ENCODE measurements at regions not wholly inside any gene's neighbourhood (a gene's known extent, or its start where the extent isn't known, plus 50 kb on each side); places are given as distances from the start of the nearest gene placed in this dataset.

DNA sequence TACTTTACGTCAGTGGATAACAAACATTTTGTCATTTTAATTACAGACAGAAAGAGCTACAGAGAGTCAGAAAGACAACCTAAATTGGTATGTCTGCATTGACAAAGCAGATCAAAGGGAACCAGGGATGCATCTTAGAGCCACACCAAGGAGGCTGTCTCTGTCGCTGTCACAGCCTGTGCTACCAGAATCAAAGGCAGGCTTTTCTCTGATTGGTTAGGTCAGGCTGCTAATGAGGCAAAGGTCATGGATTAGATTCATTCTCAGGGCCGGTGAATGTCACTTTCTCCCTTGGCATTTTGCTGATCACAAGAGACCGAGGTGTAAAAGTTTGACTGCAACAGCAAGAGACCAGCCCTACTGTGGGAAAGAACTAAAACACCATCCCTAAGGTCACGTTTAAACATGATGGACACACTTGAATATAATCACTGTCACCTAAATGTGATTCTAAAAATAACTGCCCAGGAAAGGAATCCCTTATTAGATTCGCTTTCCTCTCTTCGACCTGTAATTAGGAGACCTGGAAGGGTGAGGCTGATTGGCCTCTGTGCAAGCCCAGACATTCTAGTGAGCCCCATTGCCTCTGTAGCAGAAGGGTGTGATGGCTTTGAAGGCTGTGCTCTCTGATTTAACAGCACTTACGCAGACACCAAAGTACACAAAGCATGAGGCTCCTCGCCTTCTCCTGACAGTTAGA is 314.4 kb upstream of the NBEA start:
- no peak for DNase-seq (ENCODE audit: low spot score)

DNA sequence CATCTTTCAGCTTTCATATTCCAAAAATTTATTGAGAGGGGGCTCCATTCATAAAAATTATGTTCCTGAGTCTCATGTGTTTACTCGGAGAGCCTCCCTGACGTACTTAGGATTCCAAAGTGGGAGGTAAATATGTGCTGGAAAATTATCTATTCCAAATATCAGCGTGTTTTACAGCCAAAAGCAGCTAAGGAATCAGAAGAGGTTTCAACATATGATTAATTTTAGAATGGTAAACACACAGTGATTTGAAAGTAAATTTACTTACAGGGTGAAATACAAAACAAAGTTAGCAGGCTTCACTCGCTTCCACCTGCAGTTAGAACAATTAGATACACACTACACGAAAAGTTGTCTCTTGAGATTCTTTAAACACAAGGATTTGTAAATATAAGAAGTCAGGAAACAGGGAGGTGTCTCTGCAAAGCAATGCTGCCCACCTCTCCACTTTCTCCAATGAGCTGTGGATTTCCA is 313.8 kb upstream of the NBEA start:
- no peak for DNase-seq (ENCODE audit: low spot score)

DNA sequence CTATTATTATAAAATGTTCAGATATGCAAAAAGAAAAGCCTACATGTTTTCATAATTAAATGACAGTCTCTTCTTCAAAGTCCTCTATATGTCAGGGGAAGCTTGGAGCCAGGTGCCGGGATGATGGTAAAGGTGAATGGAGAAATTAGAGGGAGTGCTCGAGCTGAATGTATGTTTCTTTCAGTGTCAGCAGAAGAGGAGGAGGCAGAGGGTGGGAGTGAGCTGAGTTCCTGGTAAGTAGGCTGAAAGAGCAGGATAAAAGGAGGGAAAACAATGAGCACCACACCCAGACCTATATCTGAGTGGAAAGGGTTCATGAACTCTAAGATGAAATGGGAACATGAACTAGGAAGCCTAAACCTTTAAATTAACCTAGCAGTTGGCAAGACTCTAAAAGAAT is 307.6 kb upstream of the NBEA start:
- no peak for DNase-seq (ENCODE audit: low spot score)

DNA sequence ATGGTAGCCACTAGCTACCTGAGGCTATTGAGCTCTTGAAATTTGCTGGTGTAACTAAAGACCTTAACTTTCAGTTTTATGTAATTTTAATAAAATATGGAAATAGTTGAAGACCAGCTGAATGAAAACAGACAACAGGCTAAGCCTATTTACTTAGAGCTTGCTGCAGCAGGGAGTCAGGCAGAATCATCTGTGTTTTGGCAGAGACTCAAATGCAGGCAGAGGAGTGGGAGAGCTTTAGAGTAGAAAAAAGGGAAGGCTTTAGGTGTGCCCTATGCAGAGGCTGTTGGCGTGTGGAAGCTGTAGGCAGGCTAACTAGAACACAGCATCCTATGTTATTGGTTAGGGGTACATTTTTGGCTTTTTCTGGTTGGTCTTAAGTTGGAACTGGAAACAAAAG is 304.9 kb upstream of the NBEA start:
- no peak for DNase-seq (ENCODE audit: low spot score)

DNA sequence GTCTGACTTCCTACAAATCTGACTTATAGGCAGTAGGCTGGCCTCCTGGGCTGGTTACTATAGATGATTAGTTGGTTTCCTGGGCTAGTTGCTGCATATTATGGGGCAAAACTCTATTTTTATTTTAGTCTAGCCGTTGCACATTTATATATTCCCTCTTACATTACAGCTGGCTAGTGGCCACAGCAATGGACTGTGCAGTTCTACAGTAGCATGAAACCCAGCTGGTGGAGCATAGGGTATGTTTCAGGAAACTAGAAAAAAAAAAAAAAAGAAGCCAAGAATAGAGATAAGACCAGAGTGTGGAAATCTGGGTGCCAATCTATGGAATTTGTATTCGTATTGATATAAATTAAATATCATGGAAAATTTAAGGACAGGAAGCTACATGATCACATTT is 304.4 kb upstream of the NBEA start:
- DNase-seq (ENCODE audit: low spot score), result no peak

DNA sequence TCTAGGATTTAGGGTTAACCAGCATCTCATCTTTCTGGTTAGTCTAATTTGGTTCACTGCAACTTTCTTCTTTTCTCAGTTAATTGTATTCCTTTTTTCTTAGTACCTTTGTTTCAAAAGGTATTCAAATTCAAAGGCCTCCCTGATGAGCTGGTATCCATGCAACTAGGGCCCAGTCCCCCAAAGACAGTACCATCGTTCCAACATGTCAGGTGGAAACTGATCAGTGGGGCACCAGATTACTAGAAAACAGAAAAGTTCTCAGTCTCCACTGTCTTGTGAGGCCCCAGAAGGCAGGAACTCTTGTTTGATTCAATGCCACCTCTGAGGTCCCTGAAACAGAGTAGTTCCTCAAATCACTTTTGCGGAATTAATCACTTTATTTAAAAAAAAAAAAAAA is 303.2 kb upstream of the NBEA start:
- no peak for DNase-seq (ENCODE audit: low spot score)

DNA sequence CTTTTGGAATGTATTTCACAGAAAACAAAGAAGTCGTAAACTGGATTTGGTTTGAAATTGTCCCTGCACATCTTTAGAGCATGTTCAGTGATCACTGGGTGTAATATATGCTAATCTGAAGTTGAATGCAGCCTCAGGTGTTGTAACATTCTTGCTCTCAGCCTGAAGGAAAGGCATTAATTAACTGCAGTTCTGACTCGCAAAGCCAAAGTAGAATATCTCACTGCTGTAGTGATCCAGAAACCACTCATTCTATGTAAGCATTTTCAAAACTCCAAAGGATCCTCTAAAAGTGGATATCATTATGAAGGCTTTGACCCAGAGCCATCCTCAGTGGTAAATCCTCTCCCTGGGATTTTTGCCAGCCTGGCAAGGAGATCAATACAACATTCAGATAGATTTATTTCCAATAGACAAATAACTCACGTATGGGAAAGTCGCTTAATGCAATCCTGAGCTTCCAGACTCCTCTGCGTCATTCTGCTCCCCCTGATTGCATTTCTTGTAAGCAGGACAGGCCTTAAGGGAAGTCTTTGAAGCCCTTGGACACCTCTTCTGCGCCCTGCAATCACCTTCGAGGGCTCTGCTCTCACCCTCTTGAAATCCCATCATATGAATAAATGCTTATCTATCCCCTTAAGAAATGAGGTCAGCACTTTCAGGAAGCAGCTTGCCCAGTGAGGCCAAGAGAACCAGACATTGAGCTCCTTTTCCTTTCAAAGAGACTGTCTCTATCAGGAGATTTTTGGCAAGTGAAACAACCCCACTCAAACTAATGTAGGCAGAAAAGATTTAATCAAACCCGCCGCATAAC is 301.7 kb upstream of the NBEA start:
- no peak for DNase-seq (ENCODE audit: low spot score)

DNA sequence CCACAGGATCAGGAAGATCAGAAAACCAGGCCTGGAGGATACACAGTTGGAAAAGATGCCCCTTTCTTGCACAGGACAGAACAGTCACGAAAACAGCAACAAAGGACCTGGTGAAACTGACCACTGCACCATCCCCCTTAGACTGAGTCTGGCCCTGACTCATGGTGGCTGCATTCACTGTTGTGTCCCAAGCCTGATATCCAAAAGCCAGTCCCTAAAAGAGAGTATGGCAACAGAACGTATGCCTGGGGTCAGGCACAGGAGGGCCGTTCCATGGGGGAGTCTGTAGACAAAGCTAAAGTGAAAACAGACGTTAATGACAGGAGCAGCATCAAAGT is 301.1 kb upstream of the NBEA start:
- DNase-seq (ENCODE audit: low spot score), result no peak

DNA sequence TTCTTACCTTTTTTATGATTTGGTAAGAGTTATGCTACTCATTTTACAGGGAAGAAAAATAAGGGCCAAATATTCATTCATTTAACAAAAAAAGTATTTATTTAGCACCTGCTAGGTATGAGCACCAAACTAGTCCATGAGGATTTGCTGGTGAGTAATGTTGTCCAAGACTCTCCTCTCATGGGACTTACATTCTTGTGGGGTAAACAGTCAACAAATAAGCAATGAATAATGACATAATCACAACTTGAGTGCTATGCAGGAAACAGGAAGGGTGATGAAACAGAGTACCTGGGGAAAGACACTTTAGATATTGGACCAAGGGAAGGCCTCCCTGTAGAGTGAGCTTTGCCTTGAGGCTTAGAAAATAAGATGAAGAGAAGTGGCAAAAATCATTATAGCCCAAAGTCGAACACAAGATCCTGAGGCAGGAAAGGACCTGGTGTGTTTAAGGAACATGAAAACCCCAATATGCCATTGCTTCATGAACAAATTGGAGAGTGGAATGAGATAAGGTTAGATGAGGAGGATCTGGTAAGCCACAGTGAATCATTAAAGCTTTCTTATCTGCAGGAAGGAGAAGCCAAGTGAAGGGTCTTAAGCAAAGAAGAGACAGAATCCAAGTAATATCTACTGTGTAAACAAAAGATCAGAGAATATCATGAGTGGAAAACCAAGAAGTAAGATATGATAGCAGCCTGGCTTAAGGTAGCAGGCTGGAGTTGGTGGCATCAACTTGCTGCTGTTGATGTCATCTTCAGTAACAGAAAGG is 294.5 kb upstream of the NBEA start:
- no peak for DNase-seq (ENCODE audit: low spot score)

DNA sequence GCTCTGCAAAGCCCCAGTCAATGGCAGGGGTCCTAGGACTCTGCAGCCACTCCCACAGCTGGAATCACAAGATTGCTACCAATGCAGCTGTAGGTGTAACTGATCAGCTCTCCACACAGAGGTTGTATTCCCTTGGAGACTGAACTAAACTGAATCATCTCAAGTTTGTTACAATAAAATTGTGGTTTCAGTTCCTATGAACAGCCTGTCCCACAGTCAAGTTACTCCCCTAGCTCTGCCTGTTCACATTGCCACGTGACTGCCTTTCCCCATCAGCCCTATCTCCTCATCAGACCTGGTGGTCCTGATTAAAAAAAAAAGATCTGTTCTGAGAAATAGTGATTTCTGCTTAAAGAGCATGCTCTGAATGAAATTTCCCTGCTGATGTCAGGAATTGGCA is 287.9 kb upstream of the NBEA start:
- no peak for DNase-seq (ENCODE audit: low spot score)

DNA sequence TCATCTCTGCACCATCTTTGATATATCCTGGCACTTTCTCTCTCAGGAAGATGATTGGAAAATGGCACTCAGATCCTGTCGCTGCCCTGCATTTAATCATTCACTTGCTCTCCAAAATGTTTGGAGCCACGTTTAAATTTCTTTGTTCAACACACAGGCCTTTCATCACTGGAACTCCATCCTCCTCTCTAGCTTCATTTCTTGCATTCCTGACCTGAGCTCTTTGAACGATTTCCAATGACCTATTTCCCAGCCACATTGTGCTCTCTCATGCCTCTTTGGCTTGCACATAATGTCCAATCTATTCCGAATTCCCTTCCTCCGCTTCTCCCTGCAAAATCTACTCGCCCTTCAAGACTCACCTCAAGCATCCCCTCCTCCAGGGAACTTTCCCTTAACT is 287.4 kb upstream of the NBEA start:
- no peak for DNase-seq (ENCODE audit: low spot score)

DNA sequence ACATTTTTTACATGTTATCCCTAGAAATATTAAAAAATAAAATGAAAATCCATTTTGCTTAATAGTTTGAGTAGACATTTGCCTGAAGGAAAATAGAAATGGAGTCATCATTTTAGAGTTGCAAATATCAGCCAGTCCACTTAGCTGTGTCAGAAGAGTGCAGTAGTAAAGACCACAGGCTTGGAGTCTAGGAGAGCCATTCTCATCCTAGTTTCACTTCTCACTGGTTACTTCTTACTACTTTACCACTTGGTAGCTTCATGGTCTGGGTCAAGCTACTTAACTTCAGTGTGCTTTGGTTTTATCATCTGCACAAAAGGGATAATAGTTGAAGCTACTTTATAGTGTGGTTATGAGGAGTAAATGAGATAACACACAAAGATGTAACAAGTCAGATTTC is 286.5 kb upstream of the NBEA start:
- DNase-seq (ENCODE audit: low spot score), result no peak

DNA sequence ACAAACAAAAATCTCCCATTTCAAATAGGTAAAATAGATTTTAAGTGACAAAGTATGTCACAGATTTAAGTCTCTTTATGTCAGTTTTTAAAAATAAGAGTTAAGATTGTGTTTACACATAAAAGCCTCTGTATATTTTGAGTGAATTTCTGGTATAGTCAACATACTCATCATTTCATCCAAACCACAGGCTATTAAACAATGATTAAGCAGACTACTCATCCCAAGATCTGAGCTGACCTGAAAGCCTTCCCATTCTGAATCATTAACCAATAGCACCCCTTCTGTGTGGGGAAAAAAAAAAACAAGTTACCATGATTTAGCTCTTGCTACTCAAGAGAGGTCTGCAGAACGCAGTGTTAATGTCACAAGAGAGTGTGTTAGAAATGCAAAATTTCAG is 284.4 kb upstream of the NBEA start:
- no peak for DNase-seq (ENCODE audit: low spot score)

DNA sequence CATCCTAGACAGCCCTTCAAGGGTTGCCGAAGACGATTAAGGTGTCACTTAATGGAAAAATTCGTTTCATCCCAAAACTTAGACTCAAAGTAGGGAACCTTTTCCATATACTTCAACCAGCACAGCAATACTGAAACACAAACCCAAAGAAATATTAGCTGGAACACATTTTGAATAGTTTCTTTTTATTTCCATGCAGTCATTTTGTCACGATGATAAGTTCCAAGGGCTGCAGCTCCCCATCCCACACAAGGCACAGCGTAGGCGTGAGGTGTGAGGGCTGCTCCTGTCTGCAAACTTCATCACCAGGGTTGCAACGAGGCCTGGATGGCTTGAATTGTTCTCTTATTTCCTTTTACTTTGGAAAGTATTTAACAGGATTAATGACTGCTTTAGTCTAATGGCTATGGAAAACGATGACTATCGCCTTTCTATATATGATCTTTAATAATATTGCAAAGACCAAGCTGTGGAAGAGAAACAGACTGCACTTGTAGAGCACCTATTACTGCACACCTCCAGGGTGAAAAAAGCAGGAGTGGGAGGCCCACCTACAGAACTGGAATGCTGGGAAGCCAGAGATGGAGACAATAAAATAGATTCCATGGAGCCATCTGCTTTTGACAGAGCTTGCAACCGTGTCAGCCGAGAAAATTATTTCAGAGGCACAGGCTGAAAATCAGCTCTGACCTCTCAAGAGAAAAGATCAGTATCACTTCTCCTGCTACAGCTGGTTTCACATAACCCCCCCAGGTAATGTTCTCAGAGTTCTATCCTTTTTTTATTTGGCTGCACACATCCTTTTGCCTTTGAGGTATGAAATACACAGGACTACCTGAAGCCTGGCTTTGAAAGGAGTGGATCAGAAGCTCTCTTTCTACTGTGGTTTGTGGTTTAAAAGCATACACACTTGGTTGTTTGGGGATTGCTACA is 274.5 kb upstream of the NBEA start:
- DNase-seq (ENCODE audit: low spot score), result no peak

DNA sequence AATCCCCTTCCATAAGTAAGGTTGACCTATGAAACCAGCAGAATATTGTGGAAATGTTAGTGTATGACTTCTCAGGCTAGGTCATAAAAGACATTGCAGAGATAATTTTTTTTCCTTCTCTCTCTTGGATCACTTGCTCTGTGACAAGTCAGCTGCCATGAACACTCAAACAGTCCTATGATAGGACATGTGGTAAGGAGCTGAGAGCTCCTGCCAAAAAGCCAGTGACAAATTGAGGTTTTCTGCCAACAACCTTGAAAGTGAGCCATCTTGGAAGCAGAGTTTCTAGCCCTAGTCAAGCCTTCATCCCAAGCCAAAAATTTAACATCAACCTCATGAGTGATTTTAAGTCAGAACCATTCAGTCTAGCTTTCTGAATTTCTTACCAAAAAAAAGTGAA is 270.9 kb upstream of the NBEA start:
- no peak for DNase-seq (ENCODE audit: low spot score)

DNA sequence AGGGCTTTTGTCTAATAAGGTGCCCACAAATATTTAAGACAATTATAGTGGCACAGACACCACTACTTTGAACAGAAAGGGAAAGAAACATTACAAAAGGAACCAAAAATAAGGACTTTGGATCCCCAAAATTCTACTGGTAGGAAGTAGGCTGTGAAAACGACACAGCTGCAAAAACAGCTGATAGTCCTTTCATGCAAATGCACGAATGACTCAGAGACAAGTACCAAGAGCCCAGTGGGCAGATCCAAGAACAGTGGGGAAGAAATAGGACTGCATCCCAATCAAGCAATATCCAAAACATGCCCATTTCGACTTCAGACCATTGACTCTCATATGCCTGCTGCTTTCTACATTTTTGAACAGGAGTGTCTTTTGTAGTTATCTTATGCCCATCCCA is 269.4 kb upstream of the NBEA start:
- DNase-seq (ENCODE audit: low spot score), result no peak

DNA sequence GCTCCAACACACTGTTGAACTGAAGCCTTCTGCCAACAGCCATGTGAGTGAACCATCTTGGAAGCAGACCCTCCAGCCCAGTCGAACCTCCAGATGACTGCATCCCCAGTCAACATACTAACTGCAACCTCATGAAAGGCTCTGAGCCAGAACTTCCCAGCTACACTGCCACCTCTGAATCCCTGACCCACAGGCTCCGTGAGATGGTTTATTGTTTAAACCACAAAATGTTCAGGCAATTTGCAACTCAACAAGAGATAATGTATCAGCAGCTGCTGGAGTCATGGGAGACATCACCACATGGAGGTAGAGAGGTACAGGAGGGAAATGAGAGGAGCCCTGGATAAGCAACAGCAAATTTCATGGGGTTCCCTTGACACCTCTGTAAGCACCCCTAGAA is 266.4 kb upstream of the NBEA start:
- no peak for DNase-seq (ENCODE audit: low spot score)

DNA sequence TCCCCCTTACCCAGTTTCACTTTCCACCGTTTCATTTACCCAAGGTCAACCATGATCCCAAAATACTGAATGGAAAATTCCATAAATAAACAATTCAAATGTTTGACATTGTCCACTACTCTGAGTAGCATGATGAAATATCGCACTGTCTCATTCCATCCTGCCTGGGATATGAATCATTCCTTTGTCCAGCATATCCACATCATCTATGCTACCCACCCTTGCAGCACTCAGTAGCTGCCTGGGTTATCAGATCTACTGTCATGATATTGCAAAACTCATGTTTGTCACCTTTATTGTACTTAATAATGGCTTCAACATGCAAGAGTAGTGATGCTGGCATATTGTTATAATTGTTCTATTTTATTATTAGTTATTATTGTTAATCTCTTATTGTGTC is 263.9 kb upstream of the NBEA start:
- DNase-seq (ENCODE audit: low spot score), result no peak

DNA sequence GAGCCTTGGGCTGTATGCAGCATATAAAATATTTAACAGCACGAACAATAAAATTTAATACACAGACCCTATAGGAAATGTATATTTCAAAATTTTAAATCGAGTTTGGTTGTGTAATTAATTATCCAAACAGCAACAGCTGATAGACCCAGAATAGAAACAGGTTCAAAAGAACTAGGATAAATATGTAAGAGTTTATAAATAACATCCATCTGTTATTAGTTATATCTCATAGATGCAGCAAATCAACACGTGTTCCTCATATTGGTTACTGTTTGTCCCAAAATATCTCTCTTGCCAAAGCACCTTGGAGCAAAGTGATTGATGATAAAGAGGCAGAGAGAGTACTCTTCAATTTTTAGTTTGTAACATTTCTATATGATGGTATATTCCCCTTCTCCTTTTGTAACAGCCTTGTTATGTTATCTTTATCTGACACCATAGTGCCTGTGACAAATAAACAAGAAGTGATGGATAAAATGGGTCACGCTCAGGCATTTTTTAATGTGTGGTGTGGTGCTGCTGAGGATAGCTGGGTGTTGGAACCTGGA is 260.6 kb upstream of the NBEA start:
- no peak for DNase-seq (ENCODE audit: low spot score)

DNA sequence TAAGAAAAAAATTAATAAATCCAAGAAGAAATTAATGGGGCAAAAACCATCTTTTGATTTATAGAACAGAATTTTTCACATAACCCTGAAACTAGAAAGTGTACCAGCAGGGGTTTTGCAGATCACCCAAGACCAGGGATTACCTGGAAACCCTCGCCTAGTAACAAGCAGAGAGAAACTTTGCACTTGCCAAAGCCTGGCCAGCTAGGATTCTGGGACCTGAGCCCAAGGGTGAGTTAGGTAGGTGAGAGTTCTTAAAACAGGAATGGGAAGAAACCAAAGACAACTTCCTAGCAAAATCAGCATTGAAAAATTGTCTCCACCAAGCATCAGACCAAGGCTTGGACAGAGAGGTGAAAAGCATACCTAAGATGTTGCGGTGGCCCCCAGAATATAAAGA is 247.0 kb upstream of the NBEA start:
- no peak for DNase-seq (ENCODE audit: low spot score)

DNA sequence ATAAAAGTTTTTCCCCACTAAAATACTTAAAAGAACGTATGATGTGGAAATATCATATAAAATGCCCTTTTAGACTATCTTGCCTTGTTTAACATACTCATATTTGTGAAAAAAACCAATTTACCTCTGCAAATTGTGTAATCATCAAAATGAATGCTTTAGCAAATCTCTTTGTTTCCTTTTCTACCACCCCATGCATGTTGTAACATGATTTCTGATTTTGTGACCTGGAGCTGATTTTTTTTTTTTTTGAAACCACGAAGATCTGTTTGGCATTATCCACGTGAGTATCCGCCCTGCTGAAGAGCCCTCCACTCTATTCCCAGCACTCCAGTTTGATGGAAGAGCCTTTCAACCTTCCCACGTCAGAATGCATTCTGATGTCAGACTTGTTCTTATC is 245.8 kb upstream of the NBEA start:
- no peak for DNase-seq (ENCODE audit: low spot score)

DNA sequence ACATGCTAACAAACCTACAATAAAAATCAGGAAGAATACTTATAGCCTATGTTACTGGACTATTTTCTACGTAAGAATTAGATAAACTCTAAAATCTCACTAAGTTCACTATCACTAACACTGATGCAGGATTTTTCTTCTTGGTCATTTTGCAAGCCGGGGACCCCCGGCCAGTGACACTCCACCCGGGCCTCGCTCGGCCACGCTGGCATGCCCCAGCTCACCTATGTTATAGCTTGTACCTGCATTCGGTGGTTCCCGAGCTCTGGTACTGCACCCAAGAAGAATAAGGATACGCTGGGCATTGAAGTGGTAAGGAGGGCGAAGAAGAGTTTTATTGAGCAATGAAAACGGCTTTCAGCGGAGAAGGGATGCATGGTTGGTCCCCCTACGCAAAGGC is 245.3 kb upstream of the NBEA start:
- DNase-seq (ENCODE audit: low spot score), result no peak
